Hematopoietic multipotent progenitor cell treated with erythropoietin and hydrocortisone succinate and interleukin-3 and kit ligand, for 15 days (in vitro differentiated cells): ENCODE measurements at regions not wholly inside any gene's neighbourhood (a gene's known extent, or its start where the extent isn't known, plus 50 kb on each side); places are given as distances from the start of the nearest gene placed in this dataset.
"Not testable (repeated sequence)": the region's sequence is repeated elsewhere in the genome, so short reads cannot be mapped to it uniquely, and the experiment has no call there.

Experiments used
- DNase-seq: peaks from one replicate; pipeline ENCODE4 v3.0.0-alpha.2; 2015; ENCODE audit warnings: low spot score

DNA sequence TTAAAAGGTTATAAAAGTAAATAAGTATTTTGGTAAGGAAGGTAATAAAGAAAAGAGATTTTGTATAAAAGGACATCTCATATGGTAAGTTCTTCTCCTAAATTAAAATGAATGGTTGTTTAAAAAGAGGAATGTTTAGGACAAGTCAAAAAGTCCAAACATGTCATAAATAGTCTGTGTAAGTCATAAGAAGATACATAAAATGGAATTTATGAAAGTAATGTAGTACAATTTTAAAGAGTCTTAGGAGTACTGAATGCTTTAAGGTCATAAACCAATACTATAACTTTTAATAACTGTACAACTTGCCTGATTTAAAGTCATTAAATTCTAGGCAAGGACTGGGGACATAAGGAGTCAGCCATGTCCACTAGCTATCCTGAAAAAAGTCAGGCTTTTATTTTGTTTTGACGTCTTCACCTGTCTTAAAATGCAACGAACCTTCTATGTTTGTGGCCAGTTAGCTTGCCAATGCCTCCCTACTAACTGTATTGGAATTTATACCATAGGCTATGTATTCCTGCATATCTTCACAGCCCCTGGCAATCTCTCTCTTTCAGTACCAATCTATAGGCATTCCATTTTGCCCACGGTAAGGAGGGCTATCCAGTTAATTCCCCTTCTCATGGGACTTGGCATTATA is 312.3 kb upstream of the LRRTM4 start:
- DNase-seq: no peak

DNA sequence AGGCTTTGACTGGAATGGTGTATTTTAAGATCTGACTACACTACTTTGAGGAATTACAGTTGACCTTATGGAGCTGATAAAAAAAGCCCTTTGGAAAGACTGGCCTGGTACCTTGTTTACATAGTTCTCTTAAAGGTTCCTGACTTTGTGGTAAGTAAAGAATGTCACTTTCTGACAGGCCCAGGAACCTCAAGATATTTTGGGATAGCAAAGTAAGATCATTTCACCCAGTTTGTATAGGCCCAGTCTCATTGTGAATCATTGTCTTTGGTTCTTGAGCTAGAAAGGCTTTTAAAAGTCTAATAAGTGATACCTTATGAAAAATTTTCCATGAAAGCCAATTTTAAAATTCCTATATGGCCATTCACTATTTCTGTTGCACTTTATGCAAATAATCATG is 316.3 kb upstream of the LRRTM4 start:
- no peak for DNase-seq

- no peak for DNase-seq
These were observed 316.9 kb upstream of the LRRTM4 start for GRCh38 chr2:77839102-77839501.

DNA sequence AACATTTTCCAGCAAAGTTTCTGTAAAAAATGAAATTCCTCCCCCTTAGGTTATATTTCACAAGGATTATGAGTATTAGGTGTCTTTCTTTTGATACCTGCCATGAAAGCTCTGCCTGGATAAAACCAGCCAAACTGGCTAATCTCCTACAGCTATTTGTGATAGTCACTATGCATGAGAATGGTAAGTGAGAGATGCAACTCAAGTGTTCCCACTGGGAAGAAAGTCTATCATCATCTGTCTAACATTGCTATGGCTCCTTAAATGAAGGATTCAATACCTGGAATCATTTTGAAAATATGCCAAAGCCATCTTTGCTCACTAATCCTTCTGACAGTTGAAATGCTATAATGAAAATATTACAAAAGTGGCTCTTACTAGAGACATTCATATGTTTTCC is 339.9 kb upstream of the LRRTM4 start:
- no peak for DNase-seq

- DNase-seq: no peak
These were observed 342.2 kb upstream of the LRRTM4 start for GRCh38 chr2:77864426-77864825.

GRCh38 chr2:77866661-77867060 is 344.5 kb upstream of the LRRTM4 start:
- DNase-seq: no peak

DNA sequence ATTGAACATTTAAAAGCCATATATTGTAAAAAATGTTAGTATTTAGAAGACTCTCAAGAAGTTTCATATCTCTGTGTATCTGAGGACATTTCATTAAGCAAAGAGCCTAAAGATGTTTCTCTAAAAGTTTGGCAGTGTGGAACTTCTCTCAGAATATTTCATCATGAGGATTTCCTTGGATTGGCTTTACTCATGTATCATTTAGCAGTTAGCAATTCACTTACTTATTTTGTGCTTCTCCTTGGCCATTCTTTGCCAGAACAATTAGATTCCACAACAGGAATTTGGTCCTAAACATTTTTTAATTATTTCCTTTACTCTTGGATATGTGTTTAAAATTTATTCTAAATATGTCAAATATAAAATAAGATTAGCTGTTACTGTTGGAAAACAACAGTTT is 345.0 kb upstream of the LRRTM4 start:
- DNase-seq: no peak

DNA sequence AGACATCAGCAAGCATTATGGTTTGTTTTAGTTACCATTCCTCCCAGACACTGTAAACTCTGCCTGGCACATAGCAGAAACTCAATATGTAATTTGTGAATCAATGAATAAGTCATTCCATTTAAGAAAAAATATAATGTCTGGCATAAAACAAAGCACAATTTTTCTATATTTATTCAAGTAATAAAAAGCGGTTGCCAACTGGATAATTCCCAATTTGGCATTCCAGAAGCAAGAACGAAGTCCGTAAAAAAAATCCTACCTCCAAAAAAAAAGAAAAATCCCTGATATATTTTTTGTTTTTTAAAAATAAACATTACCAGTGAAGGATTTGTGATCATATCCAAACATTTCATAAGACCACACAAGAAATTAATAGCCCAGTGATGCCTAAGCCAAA is 351.3 kb upstream of the LRRTM4 start:
- no peak for DNase-seq

DNA sequence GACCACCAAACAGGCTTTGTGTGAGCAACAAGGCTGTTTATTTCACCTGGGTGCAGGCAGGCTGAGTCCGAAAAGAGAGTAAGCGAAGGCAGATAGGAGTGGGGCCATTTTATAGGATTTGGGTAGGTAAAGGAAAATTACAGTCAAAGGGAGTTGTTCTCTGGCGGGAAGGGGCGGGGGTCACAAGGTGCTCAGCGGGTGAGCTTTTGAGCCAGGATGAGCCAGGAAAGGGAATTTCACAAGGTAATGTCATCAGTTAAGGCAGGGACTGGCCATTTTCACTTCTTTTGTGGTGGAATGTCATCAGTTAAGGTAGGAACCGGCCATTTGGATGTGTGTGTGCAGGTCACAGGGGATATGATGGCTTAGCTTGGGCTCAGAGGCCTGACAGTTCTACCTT is 378.0 kb upstream of the LRRTM4 start:
- not testable (repeated sequence) for DNase-seq

- no peak for DNase-seq
These were observed 388.0 kb upstream of the LRRTM4 start for GRCh38 chr2:77910136-77910535.

DNA sequence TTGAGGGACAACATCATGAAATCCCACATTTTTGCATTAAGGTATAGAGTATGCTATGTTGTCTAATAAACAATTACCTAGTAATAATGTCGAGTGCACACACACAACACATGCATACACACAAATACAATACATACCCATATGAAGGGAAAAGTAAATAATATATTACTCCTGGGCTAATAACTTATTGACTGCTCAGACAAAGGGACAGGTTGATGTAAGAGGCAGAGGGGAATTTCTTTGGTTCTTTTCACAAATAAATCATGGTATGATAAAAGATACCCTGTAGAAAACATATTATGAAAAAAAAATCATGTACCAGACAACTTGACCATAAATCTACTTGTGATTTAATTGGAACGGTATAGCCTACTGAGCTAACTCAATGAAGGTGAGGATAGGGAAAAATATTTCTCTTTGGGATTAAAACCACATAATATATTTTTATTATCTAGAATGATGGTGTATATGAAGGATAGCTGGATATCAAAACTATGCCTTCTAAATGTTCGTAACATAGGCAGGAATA is 398.7 kb upstream of the LRRTM4 start:
- DNase-seq: no peak

- no peak for DNase-seq
These were observed 400.4 kb upstream of the LRRTM4 start for GRCh38 chr2:77922567-77922966.

DNA sequence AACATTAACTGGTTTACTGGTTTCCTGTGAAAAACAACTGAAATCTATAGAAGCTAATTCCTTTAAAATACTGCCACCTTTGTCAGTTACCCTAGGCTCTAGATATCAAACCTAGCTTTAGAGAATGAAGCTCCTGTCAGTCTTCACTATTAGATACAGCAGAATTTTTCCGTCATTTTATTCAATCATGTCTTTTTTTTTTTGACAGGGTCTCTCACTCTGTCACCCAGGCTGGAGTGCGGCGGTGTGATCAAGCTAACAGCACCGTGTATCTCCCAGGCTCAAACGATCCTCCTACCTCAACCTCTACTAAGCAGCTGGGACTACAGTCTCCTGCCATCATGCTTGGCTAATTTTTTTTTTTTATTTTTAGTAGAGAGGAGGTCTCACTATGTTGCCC is 415.2 kb upstream of the LRRTM4 start:
- DNase-seq: no peak

GRCh38 chr2:77938462-77938861 is 416.3 kb upstream of the LRRTM4 start:
- no peak for DNase-seq

DNA sequence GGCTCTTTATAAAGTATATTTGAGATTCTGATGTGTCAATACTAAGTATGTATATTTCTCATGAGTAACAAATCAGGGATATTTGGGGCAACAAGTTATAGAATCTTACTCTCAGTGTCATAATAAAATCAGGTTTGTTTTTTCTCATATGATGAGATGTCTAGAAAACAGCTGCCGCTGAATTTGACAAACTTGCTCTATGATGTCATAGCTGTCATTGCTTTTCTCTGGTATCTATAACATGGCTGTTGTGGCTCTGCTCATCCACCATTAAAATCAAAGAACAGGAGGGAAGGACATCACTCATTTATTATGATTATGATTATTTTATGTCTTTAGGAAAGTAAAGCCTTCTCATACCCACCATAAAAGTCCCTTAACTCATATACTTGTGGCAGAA is 417.2 kb upstream of the LRRTM4 start:
- DNase-seq: no peak

DNA sequence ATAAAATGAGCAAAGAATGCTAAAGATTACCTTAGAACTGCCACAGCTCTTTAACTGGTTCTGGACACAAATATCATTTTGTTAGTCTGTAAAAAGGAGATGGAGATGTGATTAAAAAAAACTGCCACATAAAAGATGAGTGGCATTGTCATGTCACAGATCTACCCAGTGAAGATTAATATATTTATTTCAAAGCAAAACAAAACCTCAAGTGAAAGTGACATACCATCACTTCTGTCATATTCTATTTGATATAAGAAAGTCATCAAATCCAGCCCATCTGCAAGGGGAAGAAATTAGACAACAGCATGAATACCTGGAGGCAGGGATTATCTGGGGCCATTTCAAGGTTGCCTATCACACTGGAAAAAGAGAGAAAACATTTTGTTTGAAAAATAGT is 417.6 kb upstream of the LRRTM4 start:
- no peak for DNase-seq

DNA sequence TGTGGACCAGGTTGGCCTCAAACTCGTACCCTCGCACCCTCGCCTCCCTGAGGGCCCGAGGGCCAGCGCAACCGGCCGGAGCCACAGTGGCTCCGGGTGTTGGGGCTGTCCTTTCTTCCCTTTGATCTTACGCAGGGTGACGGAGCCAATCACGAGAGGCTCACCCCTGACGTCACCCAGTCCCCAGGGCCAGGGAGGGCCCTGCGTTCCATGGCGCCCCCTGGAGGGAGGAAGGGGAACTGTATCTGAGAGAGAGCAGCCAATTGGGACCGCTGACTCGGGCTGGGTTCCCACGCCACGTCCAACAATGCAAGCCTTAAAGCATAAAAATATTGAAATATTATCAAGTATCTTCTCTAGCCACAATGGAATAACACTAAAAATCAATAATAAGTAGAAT is 432.8 kb upstream of the LRRTM4 start:
- no peak for DNase-seq

- DNase-seq: no peak
These were observed 440.8 kb upstream of the LRRTM4 start for GRCh38 chr2:77962943-77963342.

GRCh38 chr2:77977471-77978063 is 455.4 kb upstream of the LRRTM4 start:
- no peak for DNase-seq

GRCh38 chr2:77995161-77995560 is 473.0 kb upstream of the LRRTM4 start:
- DNase-seq: no peak

DNA sequence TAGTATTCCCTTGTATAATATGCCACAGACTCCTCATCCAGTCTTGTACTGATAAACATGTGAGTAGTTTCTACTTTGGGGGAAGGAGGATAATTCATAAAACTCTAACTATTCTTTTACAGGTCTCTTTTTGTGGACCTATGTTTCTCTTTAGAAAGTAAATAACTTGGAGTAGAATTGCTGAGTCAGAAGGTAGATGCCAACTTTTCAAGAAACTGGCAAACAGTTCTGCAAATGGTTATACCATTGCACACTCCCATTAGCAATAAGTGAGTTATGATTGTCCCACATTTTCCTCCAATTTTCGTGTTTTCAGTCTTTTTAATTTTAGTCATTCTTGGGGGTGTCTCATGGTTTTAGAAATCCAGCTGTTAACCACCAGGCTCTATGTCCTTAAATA is 477.2 kb upstream of the LRRTM4 start:
- no peak for DNase-seq

- DNase-seq: no peak
These were observed 487.1 kb upstream of the LRRTM4 start for GRCh38 chr2:78009289-78009688.

DNA sequence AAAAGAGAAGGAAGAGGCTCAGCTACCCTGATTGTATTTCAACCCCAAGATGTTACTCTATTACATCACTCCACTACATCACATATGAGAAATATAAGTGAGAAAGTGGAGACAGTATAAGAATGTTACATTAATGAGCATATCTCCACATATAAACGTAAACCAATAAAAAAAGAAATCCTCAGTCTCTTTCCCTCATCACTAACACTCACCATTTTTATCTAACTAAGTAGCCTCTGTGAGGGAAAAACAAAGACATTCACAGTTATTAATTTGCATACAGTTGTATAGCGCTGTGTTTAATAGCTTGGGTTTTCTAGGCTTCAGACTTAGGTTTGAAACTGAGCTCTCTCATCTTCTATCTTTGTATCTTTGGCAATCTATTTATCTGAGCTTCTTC is 489.1 kb upstream of the LRRTM4 start:
- DNase-seq: no peak

DNA sequence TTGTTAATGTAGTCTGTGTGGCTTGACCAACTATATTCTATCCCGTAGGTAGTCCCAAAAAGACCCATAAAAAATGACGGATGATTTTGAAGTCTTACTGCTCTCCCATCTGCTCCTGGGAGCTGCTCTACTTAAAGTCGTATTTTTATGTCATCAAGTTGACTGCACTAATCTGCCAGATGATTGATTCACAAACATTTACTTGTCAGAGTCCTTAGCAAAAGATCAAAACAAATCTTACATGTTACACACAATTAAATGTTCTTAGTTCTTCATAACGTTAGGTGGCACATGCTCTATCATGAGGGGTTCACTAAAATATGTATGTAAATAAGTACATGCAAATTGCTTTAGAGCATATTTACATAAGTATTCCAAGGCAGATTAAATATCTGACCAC is 498.3 kb upstream of the LRRTM4 start:
- no peak for DNase-seq
